Astrocyte of the cerebellum (primary cell): ENCODE measurements at regions not wholly inside any gene's neighbourhood (a gene's known extent, or its start where the extent isn't known, plus 50 kb on each side); places are given as distances from the start of the nearest gene placed in this dataset.

Source experiments
- DNase-seq: peaks from one replicate; pipeline ENCODE4 v3.0.0-alpha.2; 2011; ENCODE audit warnings: low read depth
- H3K4me3 ChIP-seq: 2 replicates; pipeline ENCODE4 v1.5.1; 2011; ENCODE audit warnings: mild to moderate bottlenecking, low read depth, low read length, moderate library complexity
- CTCF ChIP-seq: IDR thresholded peaks from 2 replicates; pipeline ENCODE4 v1.5.1; 2012; ENCODE audit warnings: low read length, low read depth, moderate library complexity, mild to moderate bottlenecking; ENCODE audit errors: missing control alignments
- in situ Hi-C: cut with HindIII; loops from 2 replicates; pipeline ENCODE4 v1.10.0; 2017; ENCODE audit warnings: low sequenced_read_pairs

- TF ChIP-seq CTCF = no peak
- in situ Hi-C loops = no loop called here
Observed at GRCh38 chr10:128884033-128884425, 583.0 kb upstream of the MGMT start.

GRCh38 chr10:128884496-128885072 is 582.5 kb upstream of the MGMT start:
- DNase-seq = no peak
- no peak overlapping the region for H3K4me3 ChIP-seq
- in situ Hi-C loops = no loop called here
- no peak for TF ChIP-seq CTCF

More at GRCh38 chr10:128884033-128884425, 583.0 kb upstream of the MGMT start:
- H3K4me3 ChIP-seq = no peak overlapping the region
- no peak for DNase-seq

- in situ Hi-C loops = no loop called here
- no peak for DNase-seq
- no peak overlapping the region for H3K4me3 ChIP-seq
- no peak for TF ChIP-seq CTCF
Observed at GRCh38 chr10:128885573-128886555, 581.2 kb upstream of the MGMT start.

GRCh38 chr10:128887856-128888255 is 579.2 kb upstream of the MGMT start:
- no peak for DNase-seq
- H3K4me3 ChIP-seq = no peak overlapping the region
- in situ Hi-C loops = no loop called here
- no peak for TF ChIP-seq CTCF

GRCh38 chr10:128892005-128892404 is 575.0 kb upstream of the MGMT start:
- no peak for TF ChIP-seq CTCF
- DNase-seq = no peak
- in situ Hi-C loops = no loop called here
- H3K4me3 ChIP-seq = no peak overlapping the region

GRCh38 chr10:128894641-128895040 is 572.4 kb upstream of the MGMT start:
- no peak for TF ChIP-seq CTCF
- in situ Hi-C loops = loop anchor here (5.0 kb wide), 1 partner anchor 103 kb away; no protein-coding TSS in a partner anchor

More at GRCh38 chr10:128894641-128895040, 572.4 kb upstream of the MGMT start:
- no peak for DNase-seq
- no peak overlapping the region for H3K4me3 ChIP-seq
